Activated T-cell treated with anti-CD3 and anti-CD28 coated beads, Interleukin-2, amount 50 U/mL, for 24 hours (primary cell): ENCODE measurements at regions not wholly inside any gene's neighbourhood (a gene's known extent, or its start where the extent isn't known, plus 50 kb on each side); places are given as distances from the start of the nearest gene placed in this dataset.

Source experiments
- DNase-seq: peaks from one replicate; pipeline ENCODE4 v3.0.0-alpha.2; 2020
- H3K27ac Mint-ChIP-seq: 2 replicates; pipeline ENCODE4 v1.8.0; 2020; ENCODE audit warnings: mild to moderate bottlenecking, mixed read lengths
- H3K27me3 Mint-ChIP-seq: 2 replicates; pipeline ENCODE4 v1.8.0; 2020; ENCODE audit warnings: mixed read lengths
- H3K36me3 Mint-ChIP-seq: 2 replicates; pipeline ENCODE4 v1.8.0; 2020; ENCODE audit warnings: low read depth, mixed read lengths
- H3K4me1 Mint-ChIP-seq: 2 replicates; pipeline ENCODE4 v1.8.0; 2020; ENCODE audit warnings: low read depth, mixed read lengths
- H3K4me3 Mint-ChIP-seq: 2 replicates; pipeline ENCODE4 v1.8.0; 2020; ENCODE audit warnings: mild to moderate bottlenecking, moderate library complexity, mixed read lengths
- H3K9me3 Mint-ChIP-seq: 2 replicates; pipeline ENCODE4 v1.8.0; 2020; ENCODE audit warnings: mixed read lengths

- Mint-ChIP-seq H3K27ac (no peak overlapping the region), H3K36me3 (no peaks in the 10 kb centered on the region), H3K9me3 (peaks cover 2% of the 10 kb centered on the region), H3K4me1 (no peaks in the 10 kb centered on the region), H3K27me3 (no peaks in the 10 kb centered on the region), H3K4me3 (no peak overlapping the region)
- DNase-seq: no peak
Measured at GRCh38 chr3:28186748-28187147, 54.7 kb upstream of the CMC1 start.

GRCh38 chr3:28188686-28189085 is 52.7 kb upstream of the CMC1 start:
- Mint-ChIP-seq H3K4me1 (no peaks in the 10 kb centered on the region), H3K4me3 (no peak overlapping the region), H3K27ac (no peak overlapping the region), H3K36me3 (no peaks in the 10 kb centered on the region), H3K9me3 (peaks cover 2% of the 10 kb centered on the region), H3K27me3 (no peaks in the 10 kb centered on the region)
- DNase-seq: no peak

GRCh38 chr3:28191363-28191762 is 50.1 kb upstream of the CMC1 start:
- H3K9me3 Mint-ChIP-seq: peaks cover 2% of the 10 kb centered on the region
- H3K27ac Mint-ChIP-seq: no peak overlapping the region
- no peak overlapping the region for H3K4me3 Mint-ChIP-seq
- H3K4me1 Mint-ChIP-seq: no peaks in the 10 kb centered on the region
- no peak for DNase-seq
- H3K27me3 Mint-ChIP-seq: no peaks in the 10 kb centered on the region
- H3K36me3 Mint-ChIP-seq: no peaks in the 10 kb centered on the region
